Ishikawa (cell line): ENCODE measurements at regions not wholly inside any gene's neighbourhood (a gene's known extent, or its start where the extent isn't known, plus 50 kb on each side); places are given as distances from the start of the nearest gene placed in this dataset.

ENCODE experiments used
- EGR1 ChIP-seq: IDR thresholded peaks from 2 replicates; pipeline ENCODE4 v1.6.1; 2012
- MAX ChIP-seq: IDR thresholded peaks from 2 replicates; pipeline ENCODE4 v1.6.1; 2012
- RAD21 ChIP-seq: IDR thresholded peaks from 2 replicates; pipeline ENCODE4 v1.6.1; 2012; ENCODE audit warnings: low read depth
- TCF12 ChIP-seq: IDR thresholded peaks from 2 replicates; pipeline ENCODE4 v1.6.1; 2012; ENCODE audit warnings: low read depth
- YY1 ChIP-seq: IDR thresholded peaks from 2 replicates; pipeline ENCODE4 v1.6.1; 2012; ENCODE audit warnings: low read depth

GRCh38 chr3:36635731-36636130 is 128.6 kb downstream of the DCLK3 start:
- TF ChIP-seq EGR1 (no peak), MAX (no peak), RAD21 (no peak), YY1 (no peak), TCF12 (no peak)
